ENCODE measurements at regions not wholly inside any gene's neighbourhood (a gene's known extent, or its start where the extent isn't known, plus 50 kb on each side); places are given as distances from the start of the nearest gene placed in this dataset.

- H3K9me3 Mint-ChIP-seq = peaks cover 5% of the 10 kb centered on the region
- POLR2A ChIA-PET = no interaction called here
- H3K27ac Mint-ChIP-seq = no peak overlapping the region
- DNase-seq (no peak), ATAC-seq (ENCODE audit: low read depth) (no peak)
- CTCF ChIA-PET = no interaction called here
- H3K4me1 Mint-ChIP-seq = no peaks in the 10 kb centered on the region
- H3K27me3 Mint-ChIP-seq = no peaks in the 10 kb centered on the region
- H3K36me3 Mint-ChIP-seq (ENCODE audit: low read depth) = no peaks in the 10 kb centered on the region
- intact Hi-C loops (cut with micrococcal nuclease) = no loop called here
- no peak overlapping the region for H3K4me3 Mint-ChIP-seq
- TF ChIP-seq CTCF (IDR thresholded peaks at IDR 0.05) = no peak
These were observed 161.4 kb upstream of the TFPI start for GRCh38 chr2:187715590-187715989.

- H3K9me3 Mint-ChIP-seq = peaks cover 6% of the 10 kb centered on the region
- no peaks in the 10 kb centered on the region for H3K27me3 Mint-ChIP-seq
- H3K27ac Mint-ChIP-seq = no peak overlapping the region
- no peak for DNase-seq
- no peak for TF ChIP-seq CTCF (IDR thresholded peaks at IDR 0.05)
- H3K4me1 Mint-ChIP-seq = no peaks in the 10 kb centered on the region
- no peak for ATAC-seq (ENCODE audit: low read depth)
- ChIA-PET POLR2A (no interaction called here), CTCF (no interaction called here)
- no peaks in the 10 kb centered on the region for H3K36me3 Mint-ChIP-seq (ENCODE audit: low read depth)
- no peak overlapping the region for H3K4me3 Mint-ChIP-seq
- intact Hi-C loops (cut with micrococcal nuclease) = no loop called here
These were observed 162.1 kb upstream of the TFPI start for GRCh38 chr2:187716301-187716700.

- Mint-ChIP-seq H3K4me1 (no peaks in the 10 kb centered on the region), H3K9me3 (peaks cover 11% of the 10 kb centered on the region), H3K27ac (no peak overlapping the region), H3K27me3 (no peaks in the 10 kb centered on the region), H3K4me3 (no peak overlapping the region), H3K36me3 (ENCODE audit: low read depth) (no peaks in the 10 kb centered on the region)
- POLR2A ChIA-PET = no interaction called here
- TF ChIP-seq CTCF (IDR thresholded peaks at IDR 0.05) = no peak
- DNase-seq (no peak), ATAC-seq (ENCODE audit: low read depth) (no peak)
- CTCF ChIA-PET = no interaction called here
- intact Hi-C loops (cut with micrococcal nuclease) = no loop called here
These were observed 163.9 kb upstream of the TFPI start for GRCh38 chr2:187718092-187718491.

GRCh38 chr2:187719510-187719909, 165.3 kb upstream of the TFPI start:
- Mint-ChIP-seq H3K4me1 (no peaks in the 10 kb centered on the region), H3K9me3 (peaks cover 14% of the 10 kb centered on the region), H3K4me3 (no peak overlapping the region), H3K36me3 (ENCODE audit: low read depth) (no peaks in the 10 kb centered on the region), H3K27ac (no peak overlapping the region), H3K27me3 (no peaks in the 10 kb centered on the region)
- ChIA-PET POLR2A (no interaction called here), CTCF (no interaction called here)
- DNase-seq (no peak), ATAC-seq (ENCODE audit: low read depth) (no peak)
- intact Hi-C loops (cut with micrococcal nuclease) = no loop called here
- TF ChIP-seq CTCF (IDR thresholded peaks at IDR 0.05) = no peak

- intact Hi-C loops (cut with micrococcal nuclease) = no loop called here
- TF ChIP-seq CTCF (IDR thresholded peaks at IDR 0.05) = no peak
- CTCF ChIA-PET = no interaction called here
These were observed 194.7 kb upstream of the TFPI start for GRCh38 chr2:187748958-187749357.

More at GRCh38 chr2:187748958-187749357, 194.7 kb upstream of the TFPI start:
- DNase-seq (no peak), ATAC-seq (ENCODE audit: low read depth) (no peak)
- H3K27ac Mint-ChIP-seq = no peak overlapping the region
- no peak overlapping the region for H3K4me3 Mint-ChIP-seq
- H3K9me3 Mint-ChIP-seq = no peaks in the 10 kb centered on the region
- no peaks in the 10 kb centered on the region for H3K27me3 Mint-ChIP-seq
- POLR2A ChIA-PET = no interaction called here
- no peaks in the 10 kb centered on the region for H3K4me1 Mint-ChIP-seq
- H3K36me3 Mint-ChIP-seq (ENCODE audit: low read depth) = no peaks in the 10 kb centered on the region
